Fibroblast of pulmonary artery (primary cell): ENCODE measurements at regions not wholly inside any gene's neighbourhood (a gene's known extent, or its start where the extent isn't known, plus 50 kb on each side); places are given as distances from the start of the nearest gene placed in this dataset.

ENCODE experiments used
- DNase-seq: peaks from one replicate; pipeline ENCODE4 v3.0.0-alpha.2; 2010; ENCODE audit warnings: low read depth
- H3K4me3 ChIP-seq: replicated peaks from 2 replicates; pipeline ENCODE4 v1.5.1; 2011; ENCODE audit warnings: low read depth, mild to moderate bottlenecking, control low read depth, low read length, moderate library complexity
- CTCF ChIP-seq: IDR thresholded peaks from 2 replicates; pipeline ENCODE4 v1.5.1; 2011; ENCODE audit warnings: mild to moderate bottlenecking, control low read depth, low read length, inconsistent platforms; ENCODE audit errors: missing control alignments

- DNase-seq = no peak
- no peak for TF ChIP-seq CTCF
- H3K4me3 ChIP-seq = no peak overlapping the region
Observed at GRCh38 chr17:62865586-62865985, 57.5 kb upstream of the MARCHF10 start.

DNA sequence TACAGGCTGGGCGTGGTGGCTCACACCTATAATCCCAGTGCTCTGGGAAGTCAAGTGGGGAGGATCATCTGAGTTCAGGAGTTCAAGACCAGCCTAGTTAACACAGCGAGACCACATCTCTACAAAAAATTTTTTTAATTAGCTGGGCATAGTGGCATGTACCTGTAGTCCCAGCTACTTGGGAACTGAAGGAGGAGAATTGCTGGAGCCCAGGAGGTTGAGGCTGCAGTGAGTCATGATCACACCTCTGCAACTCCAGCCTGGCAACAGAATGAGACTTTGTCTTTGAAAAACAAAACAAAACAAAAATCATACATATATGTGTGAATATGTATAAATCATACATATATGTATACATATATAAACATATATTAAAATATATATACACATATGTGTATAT, 54.1 kb upstream of the MARCHF10 start:
- no peak overlapping the region for H3K4me3 ChIP-seq
- DNase-seq = no peak
- TF ChIP-seq CTCF = no peak

- no peak for DNase-seq
- no peak overlapping the region for H3K4me3 ChIP-seq
- no peak for TF ChIP-seq CTCF
Observed at GRCh38 chr17:62860962-62861873, 53.1 kb upstream of the MARCHF10 start.

GRCh38 chr17:62859146-62859545, 51.0 kb upstream of the MARCHF10 start:
- DNase-seq = peak; percentile 90
- H3K4me3 ChIP-seq = no peak overlapping the region
- TF ChIP-seq CTCF = peak; percentile 12
